ENCODE measurements at regions not wholly inside any gene's neighbourhood (a gene's known extent, or its start where the extent isn't known, plus 50 kb on each side); places are given as distances from the start of the nearest gene placed in this dataset.

DNA sequence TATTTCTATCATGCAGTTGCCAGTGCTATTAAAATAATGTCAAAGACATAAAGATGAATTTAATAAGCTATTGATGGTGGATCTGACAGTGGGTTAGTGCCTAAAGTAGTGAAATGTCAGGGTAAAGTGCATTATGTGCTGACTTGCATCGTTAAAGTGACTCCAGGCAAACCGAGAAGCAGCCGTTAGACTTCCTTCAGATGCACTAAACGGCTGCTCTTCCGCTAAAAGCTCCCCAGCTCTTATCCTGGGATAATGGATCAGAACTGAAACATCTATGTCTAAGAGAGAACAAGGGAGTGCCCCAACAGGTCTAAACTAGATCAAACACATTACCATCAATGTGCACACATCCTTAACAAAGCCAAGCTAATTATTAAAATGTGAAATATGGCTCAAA is 468.2 kb downstream of the NTRK2 start:
- TF ChIP-seq CTCF (conservative IDR thresholded peaks at IDR 0.05) (no peak), ZFX (IDR thresholded peaks at IDR 0.05) (no peak)
